Activated T-helper 1 cell treated with Interleukin-2 at 50 U/mL for 16 hours (primary cell): ENCODE measurements at regions not wholly inside any gene's neighbourhood (a gene's known extent, or its start where the extent isn't known, plus 50 kb on each side); places are given as distances from the start of the nearest gene placed in this dataset.

Experiments
- DNase-seq: peaks from one replicate; pipeline ENCODE4 v3.0.0-alpha.2; 2020; ENCODE audit warnings: low read depth

GRCh38 chr2:14348247-14348646, 284.3 kb upstream of the LRATD1 start:
- DNase-seq: no peak

GRCh38 chr2:14350856-14351255, 281.7 kb upstream of the LRATD1 start:
- DNase-seq: no peak

GRCh38 chr2:14352067-14352466, 280.4 kb upstream of the LRATD1 start:
- no peak for DNase-seq

GRCh38 chr2:14354231-14354630, 278.3 kb upstream of the LRATD1 start:
- DNase-seq: no peak

- no peak for DNase-seq
Measured at GRCh38 chr2:14355102-14355501, 277.4 kb upstream of the LRATD1 start.

- no peak for DNase-seq
Measured at GRCh38 chr2:14358339-14358738, 274.2 kb upstream of the LRATD1 start.

GRCh38 chr2:14358774-14359173, 273.7 kb upstream of the LRATD1 start:
- no peak for DNase-seq

GRCh38 chr2:14363137-14363536, 269.4 kb upstream of the LRATD1 start:
- DNase-seq: no peak

- DNase-seq: no peak
Measured at GRCh38 chr2:14363976-14364375, 268.5 kb upstream of the LRATD1 start.

GRCh38 chr2:14364471-14364870, 268.0 kb upstream of the LRATD1 start:
- DNase-seq: no peak

GRCh38 chr2:14385043-14385442, 247.5 kb upstream of the LRATD1 start:
- no peak for DNase-seq

- no peak for DNase-seq
Measured at GRCh38 chr2:14387332-14387731, 245.2 kb upstream of the LRATD1 start.

- no peak for DNase-seq
Measured at GRCh38 chr2:14388724-14389123, 243.8 kb upstream of the LRATD1 start.

- DNase-seq: no peak
Measured at GRCh38 chr2:14396533-14397083, 235.9 kb upstream of the LRATD1 start.

- DNase-seq: no peak
Measured at GRCh38 chr2:14398641-14399040, 233.9 kb upstream of the LRATD1 start.

GRCh38 chr2:14401873-14402272, 230.6 kb upstream of the LRATD1 start:
- DNase-seq: no peak

- DNase-seq: no peak
Measured at GRCh38 chr2:14408695-14409094, 223.8 kb upstream of the LRATD1 start.

- no peak for DNase-seq
Measured at GRCh38 chr2:14417551-14417950, 215.0 kb upstream of the LRATD1 start.

GRCh38 chr2:14418115-14418514, 214.4 kb upstream of the LRATD1 start:
- no peak for DNase-seq

- no peak for DNase-seq
Measured at GRCh38 chr2:14420851-14421250, 211.7 kb upstream of the LRATD1 start.

- DNase-seq: no peak
Measured at GRCh38 chr2:14422426-14422825, 210.1 kb upstream of the LRATD1 start.

GRCh38 chr2:14423145-14423906, 209.2 kb upstream of the LRATD1 start:
- DNase-seq: no peak

GRCh38 chr2:14424478-14425390, 207.8 kb upstream of the LRATD1 start:
- DNase-seq: no peak
